HG03064 (cell line): ENCODE measurements at regions not wholly inside any gene's neighbourhood (a gene's known extent, or its start where the extent isn't known, plus 50 kb on each side); places are given as distances from the start of the nearest gene placed in this dataset.

Experiments used
- ATAC-seq: cut with Tn5 transposase; IDR thresholded peaks from one replicate; pipeline ENCODE4 v1.9.1; 2021; ENCODE audit warnings: low read depth; ENCODE audit not compliant: unreplicated experiment

DNA sequence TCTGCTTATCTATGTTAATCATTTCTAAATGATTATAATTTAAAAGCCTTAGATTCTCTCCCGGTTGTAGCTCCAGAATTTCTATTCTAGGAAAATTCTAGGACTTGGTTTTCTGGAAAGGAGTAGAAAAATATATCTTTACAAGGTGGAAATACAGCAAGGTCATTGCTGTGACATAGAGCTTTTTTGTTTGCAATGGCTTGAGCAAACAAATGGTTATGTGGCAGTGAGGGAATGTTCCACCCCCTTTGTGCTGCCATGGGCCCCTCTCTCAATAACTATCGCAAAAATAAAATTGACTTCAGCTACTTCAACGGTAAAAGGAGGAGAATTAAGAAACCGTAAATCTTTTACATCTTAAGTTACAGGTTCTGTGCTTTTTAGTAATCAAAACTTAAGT, 517.1 kb downstream of the EPHA3 start:
- ATAC-seq = no peak

- ATAC-seq = no peak
These were observed 518.5 kb downstream of the EPHA3 start for GRCh38 chr3:89625945-89626344.

DNA sequence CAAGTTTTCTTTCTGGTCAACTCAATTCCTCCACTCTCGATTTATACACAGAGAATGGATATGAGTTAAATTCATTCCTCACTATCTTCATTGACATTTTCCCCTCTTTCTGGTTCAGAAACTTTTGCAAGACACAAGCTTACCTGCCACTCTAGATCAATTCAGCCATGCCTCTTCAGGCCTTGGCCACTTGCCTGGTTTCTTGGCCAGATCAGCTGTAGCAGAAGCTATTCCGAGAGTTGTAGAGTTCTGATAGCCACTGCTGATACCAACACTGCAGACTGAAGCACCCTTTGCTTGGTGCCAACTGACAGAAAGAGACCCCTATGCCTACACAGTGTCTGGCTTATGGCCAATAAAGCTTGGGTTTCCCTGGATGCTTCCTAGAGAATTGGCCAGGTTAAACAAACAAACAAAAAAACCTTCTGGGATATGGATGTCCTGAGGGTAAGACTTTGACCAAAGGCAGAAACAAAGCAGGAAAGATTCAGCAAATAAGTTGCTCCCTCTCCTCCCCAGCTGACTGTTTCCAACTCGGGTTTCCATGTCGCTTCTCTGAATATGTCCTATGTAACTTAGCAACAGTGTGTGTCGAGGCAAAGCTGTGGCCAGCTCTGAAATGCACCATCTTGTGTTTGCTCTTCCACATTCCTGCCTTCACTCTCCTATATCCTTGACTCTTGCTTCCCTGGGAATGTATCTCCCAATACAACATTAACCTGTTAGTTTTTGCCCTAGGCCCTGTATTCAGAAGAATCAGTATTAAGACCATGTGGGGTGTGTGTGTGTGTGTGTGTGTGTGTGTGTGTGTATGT, 521.6 kb downstream of the EPHA3 start:
- ATAC-seq = no peak

DNA sequence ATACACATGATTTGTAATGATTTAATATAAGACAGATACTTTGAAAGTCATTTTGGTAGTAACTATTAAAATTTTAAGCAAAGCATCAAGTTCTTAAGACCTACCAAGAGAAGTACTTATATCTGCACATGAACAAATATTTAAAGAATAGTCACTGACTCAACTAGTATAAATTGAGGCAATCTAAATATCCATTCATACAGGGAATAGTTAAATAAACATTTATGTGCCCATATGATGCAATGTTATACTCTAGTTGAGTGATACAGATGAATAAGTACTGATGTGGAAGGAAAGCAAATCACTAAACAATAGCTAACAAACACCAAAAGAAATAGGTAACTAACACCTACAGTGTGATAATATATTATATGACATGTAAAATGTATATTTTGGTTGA, 527.7 kb downstream of the EPHA3 start:
- no peak for ATAC-seq

DNA sequence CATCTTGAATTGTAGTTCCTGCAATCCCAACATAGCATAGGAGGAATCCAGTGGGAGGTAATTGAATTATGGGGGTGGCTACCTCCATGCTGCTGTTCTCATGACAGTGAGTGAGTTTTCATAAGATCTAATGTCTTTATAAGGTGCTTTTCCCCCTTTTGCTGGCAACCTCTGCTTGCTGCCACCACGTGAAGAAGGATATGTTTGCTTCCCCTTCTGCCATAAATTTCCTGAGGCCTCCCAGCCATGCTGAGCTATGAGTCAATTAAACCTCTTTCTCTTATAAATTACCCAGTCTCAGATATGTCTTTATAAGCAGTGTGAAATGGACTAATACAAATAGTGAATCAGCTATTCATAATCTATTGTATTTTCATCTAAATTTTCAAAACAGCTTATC, 537.3 kb downstream of the EPHA3 start:
- ATAC-seq = no peak

- no peak for ATAC-seq
These were observed 542.0 kb downstream of the EPHA3 start for GRCh38 chr3:89649431-89649830.

- no peak for ATAC-seq
These were observed 546.6 kb downstream of the EPHA3 start for GRCh38 chr3:89654031-89654430.

GRCh38 chr3:89656388-89656787, 549.0 kb downstream of the EPHA3 start:
- no peak for ATAC-seq

- no peak for ATAC-seq
These were observed 572.3 kb downstream of the EPHA3 start for GRCh38 chr3:89679686-89680085.

- no peak for ATAC-seq
These were observed 575.1 kb downstream of the EPHA3 start for GRCh38 chr3:89682556-89682955.

DNA sequence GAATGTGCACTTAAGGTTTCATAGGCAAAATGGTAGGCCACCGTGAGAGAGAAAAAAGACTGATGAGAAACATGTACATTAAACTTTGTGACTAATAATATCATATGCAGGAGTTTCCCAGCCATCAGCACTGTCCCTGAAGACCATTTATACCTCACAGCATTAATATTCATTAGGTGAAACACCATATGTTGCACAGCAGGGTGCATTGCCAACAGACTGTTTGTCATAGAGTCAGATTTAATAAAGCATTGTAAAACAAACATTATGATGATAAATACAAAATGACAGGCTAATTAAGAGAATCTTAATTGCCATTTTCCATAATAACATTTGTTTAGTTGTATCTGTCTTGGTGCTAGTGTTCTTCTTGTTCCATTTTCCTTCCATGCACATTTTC, 578.3 kb downstream of the EPHA3 start:
- no peak for ATAC-seq

GRCh38 chr3:89690646-89691045, 583.2 kb downstream of the EPHA3 start:
- no peak for ATAC-seq

- no peak for ATAC-seq
These were observed 585.2 kb downstream of the EPHA3 start for GRCh38 chr3:89692601-89693000.

GRCh38 chr3:89697321-89697916, 590.0 kb downstream of the EPHA3 start:
- ATAC-seq = no peak

GRCh38 chr3:89698208-89698830, 590.9 kb downstream of the EPHA3 start:
- ATAC-seq = no peak

DNA sequence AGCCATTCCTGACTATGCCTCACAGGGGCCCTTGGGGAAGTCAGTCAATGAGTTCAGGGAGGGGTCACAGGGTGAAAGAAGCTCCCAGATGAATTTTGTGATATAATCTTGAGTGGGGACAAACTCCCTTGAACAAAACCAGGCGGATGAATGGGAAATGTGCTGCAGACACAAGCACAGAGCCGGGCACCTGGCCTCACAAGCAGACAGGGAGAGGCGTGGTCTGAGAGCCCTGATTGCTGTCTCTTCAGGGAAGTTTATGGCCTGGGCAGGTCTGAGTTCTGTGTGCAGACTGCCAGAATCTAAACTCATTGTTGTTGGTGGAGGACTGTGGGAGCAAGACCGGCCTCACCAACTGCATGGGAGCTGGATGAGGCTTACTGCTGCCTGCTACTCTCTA, 591.8 kb downstream of the EPHA3 start:
- no peak for ATAC-seq

DNA sequence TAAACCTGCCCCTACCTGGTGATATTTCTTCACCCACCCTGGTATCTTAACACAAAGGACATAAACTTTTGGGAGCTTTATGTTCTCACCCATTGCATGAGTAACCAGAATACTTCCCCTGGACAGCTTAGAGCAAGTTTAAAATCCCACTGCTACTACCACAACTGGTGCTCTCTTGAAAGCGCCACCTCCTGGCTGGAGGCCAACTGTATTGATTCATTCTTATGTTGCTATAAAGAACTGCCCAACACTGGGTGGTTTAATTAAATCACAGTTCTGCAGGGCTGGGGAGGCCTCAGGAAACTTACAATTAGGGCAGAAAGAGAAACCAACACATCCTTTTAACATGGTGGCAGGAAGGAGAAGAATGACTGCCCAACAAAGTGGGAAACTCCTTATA, 592.4 kb downstream of the EPHA3 start:
- ATAC-seq = no peak

DNA sequence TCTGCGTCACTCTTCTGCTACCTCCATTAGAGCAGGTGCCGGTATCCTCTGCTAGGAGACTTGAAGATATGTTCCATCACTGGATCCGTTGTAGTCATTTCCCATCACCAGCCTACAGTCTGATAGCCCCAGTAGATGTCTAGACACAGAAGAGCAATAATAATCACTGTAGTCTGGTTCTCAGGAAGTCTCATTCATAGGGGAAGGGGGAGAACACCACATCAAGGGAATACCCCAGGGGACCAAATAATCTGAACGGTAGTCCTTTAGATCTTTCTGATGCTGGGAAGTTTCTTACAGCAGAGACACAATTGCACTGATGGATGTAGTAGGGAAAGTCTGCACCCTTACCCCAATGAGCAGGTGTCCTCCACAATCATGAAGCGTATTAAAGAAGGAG, 595.0 kb downstream of the EPHA3 start:
- ATAC-seq = no peak

- ATAC-seq = no peak
These were observed 605.8 kb downstream of the EPHA3 start for GRCh38 chr3:89713196-89713595.

DNA sequence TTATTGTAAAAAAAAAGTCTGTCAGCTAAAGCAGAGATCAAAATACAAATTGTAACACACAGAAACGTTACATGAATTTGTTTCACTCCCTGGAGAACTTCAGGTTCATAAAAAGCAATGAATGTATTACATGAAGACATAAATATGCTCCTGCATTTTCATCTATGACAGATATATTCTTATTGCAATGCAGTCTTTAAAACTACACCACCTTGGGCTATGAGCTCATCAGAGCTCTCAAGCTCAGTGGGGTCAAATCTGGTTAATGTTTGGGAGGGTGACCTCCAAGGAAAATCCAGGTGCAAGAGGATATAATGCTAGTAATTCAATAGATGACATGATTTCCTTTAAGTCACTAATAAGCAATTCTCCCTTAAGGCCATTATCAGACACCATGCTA, 606.8 kb downstream of the EPHA3 start:
- no peak for ATAC-seq

DNA sequence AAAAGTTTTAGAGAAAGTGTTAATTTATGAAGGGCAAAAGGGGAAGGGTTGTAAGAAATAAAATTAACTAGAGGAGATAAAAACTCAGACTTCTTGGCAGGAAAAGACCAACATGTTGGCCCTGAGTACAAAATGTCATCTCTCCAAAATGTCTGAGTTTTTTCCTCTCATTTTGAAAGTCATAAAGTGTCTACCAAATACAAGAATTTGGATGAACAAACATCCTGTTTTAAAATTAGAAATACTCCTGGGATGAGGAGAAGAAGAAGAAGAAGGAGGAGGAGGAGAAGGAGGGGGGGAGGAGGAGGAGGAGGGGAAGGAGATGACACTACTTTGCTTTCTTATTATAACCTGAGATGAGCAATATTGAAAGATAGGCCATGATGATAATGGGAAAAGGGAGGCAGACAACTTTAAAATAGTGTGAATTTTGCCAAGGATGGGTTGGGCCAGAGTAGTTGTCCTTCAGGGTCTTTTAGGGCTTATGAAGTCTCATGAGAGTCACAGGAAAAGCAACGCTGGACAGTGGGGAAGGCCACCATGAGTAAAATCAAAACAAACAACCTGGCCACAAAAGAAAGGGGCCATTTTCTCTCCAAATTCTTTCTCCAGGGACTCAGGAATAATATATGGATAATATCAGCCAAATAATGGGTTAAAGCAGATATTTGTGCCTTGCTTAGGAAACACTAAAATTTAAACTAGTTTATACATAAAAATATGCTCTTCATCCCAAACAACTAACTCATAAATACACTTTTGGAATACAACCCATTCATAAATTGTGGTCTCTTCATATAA, 632.9 kb downstream of the EPHA3 start:
- no peak for ATAC-seq
